ENCODE measurements at regions not wholly inside any gene's neighbourhood (a gene's known extent, or its start where the extent isn't known, plus 50 kb on each side); places are given as distances from the start of the nearest gene placed in this dataset.

- TF ChIP-seq CTCF (IDR thresholded peaks at IDR 0.05) (no peak), POLR2A (IDR thresholded peaks at IDR 0.05) (no peak), POLR2AphosphoS5 (IDR thresholded peaks at IDR 0.05) (no peak)
Observed at GRCh38 chr2:140136366-140136765, 1356.2 kb upstream of the NXPH2 start.

Data from gastroesophageal sphincter (tissue), 3 donors.